HG03565 (cell line): ENCODE measurements at regions not wholly inside any gene's neighbourhood (a gene's known extent, or its start where the extent isn't known, plus 50 kb on each side); places are given as distances from the start of the nearest gene placed in this dataset.

Experiments used
- ATAC-seq: cut with Tn5 transposase; IDR thresholded peaks from one replicate; pipeline ENCODE4 v1.9.1; 2021; ENCODE audit warnings: mild to moderate bottlenecking, moderate library complexity; ENCODE audit not compliant: unreplicated experiment

GRCh38 chr7:41198502-41198901, 504.4 kb downstream of the INHBA start:
- no peak for ATAC-seq

DNA sequence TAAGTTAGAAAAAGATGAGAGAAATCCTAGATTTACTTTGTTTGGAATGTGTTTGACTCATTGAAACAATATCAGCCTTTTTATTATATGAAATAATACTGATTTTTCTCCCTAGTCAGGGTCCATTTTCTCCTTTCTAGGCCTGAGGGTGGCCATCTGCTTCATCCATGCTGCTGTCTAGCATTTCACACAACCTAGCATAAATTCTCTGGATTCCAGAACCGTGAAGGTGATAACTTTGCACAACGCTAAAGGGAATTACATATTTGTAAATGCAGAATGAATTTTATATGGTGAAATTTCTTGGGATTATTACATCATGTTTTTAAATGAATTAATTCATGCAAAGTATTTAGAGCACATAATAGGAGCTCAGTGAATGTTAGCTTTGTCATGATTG, 505.1 kb downstream of the INHBA start:
- no peak for ATAC-seq

- ATAC-seq = no peak
These were observed 509.1 kb downstream of the INHBA start for GRCh38 chr7:41193738-41194282.

DNA sequence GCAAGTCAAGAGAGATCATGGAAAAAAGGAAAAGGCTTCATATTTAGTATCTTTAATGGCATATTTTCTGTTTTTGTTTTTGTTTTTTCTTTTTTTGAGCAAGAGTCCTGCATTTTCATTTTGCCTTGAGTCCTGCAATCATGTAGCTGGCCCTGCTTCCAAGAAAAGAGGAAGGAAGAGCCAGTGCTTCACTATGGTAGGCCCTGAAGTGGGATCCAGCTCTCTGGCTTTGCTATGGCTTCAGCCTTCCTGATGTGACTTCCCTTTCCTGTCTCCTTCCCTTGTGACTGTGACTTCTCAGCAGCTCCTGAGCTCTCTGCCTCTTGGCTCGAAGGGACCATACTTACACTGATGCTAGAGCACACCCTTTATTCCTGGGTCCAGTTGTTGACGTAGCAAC, 512.3 kb downstream of the INHBA start:
- ATAC-seq = no peak

DNA sequence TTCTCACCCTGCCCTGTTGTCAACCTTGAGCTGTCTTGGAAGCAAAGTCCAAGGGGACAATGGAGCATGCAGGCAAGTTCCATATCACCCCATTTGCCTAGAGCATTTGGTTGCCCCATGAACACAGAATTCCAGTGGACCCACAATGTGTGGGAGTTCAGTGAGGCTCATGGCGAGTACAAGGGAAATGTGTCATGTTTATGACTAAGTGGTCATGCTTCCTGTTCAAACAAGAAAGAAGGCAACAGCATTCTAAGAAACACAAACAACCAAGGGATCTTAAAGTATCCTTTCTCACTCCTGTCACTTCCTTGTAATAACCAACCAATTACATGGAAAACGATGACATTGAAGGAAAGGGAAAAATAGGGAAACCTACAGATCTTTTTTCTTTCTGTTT, 513.0 kb downstream of the INHBA start:
- ATAC-seq = no peak

- no peak for ATAC-seq
These were observed 514.4 kb downstream of the INHBA start for GRCh38 chr7:41188163-41189130.

DNA sequence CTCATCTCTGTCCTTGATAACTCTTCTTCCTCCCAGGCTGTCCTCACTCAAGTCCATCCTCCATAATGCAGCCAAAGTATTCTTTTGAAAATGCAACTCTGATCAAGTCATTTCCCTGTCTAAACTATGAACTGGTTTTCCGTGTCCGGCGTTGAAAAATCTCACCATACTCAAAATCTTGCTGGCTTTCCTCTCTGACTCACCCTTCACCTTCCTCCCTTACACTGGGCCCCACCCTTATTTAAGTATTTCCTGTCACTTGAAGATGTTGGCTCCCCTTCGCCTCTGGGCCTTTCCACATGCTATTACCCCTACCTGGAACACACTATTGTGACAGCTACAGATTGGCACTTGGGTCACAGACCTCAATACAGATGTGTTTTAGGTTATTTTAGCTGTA, 515.6 kb downstream of the INHBA start:
- ATAC-seq = no peak

- ATAC-seq = no peak
These were observed 517.0 kb downstream of the INHBA start for GRCh38 chr7:41185851-41186250.

DNA sequence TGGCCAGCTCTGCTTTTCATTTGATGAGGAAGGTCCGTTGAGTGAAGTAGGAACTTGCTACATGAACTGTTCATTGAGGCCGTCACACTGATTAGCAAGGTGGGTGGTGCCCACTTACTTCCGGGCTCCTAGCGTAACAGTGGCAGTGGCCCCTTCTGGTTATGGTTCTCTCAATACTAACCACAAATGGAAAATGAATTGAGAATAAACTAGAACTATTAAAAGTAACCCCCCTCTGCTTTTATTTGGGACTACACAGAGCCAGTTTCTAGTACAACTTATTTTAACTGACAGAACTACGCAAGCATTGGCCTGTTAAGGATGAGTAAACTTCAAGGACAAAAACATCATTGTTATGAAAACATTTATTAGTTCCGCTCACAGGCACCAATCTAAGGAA, 519.1 kb downstream of the INHBA start:
- no peak for ATAC-seq

DNA sequence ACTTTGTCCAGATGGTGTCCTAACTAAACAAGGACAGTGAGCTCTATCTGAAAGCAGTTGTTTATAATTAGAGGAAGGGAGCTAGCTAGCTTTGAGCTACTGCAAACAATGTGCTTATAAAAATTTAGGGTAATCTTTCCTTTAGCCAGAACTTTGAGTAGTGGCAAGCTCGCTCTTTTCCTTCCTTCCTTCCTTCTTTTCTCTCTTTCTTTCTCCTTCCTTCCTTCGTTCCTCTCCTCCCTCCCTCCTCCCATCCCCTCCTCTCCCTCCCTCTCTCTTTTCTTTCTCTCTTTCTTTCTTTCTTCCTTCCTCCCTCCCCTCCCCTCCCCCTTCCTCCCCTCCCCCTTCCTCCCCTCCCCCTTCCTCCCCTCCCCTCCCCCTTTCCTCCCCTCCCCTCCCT, 520.1 kb downstream of the INHBA start:
- no peak for ATAC-seq

- no peak for ATAC-seq
These were observed 527.5 kb downstream of the INHBA start for GRCh38 chr7:41175435-41175834.

GRCh38 chr7:41174521-41174920, 528.4 kb downstream of the INHBA start:
- no peak for ATAC-seq

DNA sequence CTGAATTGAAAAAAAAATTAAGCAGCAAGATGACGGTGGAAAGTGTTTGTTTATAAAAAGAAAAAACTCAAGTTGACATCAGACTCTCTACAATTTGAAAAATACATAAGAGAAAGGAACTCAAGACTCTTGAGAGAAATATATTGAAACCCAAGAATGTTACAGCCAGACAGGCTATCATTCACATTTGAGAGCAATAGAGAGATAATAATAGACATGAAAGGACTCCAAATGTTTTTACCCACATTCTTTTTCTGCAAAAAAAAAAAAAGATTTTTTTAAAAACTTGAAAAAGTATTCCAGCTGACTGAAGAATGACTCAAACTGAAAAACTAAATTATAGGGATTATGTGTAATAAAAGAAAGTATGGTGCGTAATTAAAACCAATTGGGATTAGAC, 532.4 kb downstream of the INHBA start:
- no peak for ATAC-seq

GRCh38 chr7:41169317-41169716, 533.6 kb downstream of the INHBA start:
- no peak for ATAC-seq

DNA sequence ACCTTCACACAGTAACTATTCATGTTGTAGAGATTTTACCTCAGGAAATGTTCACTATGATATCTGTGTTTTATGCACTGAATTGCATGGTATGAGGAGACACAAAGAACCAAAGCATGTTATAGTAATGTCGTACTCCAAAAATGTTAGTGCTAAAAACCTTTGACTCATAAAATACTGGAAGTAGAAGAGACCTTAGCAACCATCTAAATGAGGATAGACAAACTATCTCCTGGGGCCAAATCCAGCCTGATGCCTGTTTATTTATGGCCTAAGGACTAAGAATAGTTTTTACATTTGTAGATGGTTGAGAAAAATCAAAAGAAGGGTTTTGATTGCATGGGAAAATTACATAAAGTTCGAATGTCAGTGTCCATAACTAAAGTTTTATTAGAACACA, 535.1 kb downstream of the INHBA start:
- ATAC-seq = no peak

GRCh38 chr7:41164440-41164839, 538.5 kb downstream of the INHBA start:
- ATAC-seq = no peak

DNA sequence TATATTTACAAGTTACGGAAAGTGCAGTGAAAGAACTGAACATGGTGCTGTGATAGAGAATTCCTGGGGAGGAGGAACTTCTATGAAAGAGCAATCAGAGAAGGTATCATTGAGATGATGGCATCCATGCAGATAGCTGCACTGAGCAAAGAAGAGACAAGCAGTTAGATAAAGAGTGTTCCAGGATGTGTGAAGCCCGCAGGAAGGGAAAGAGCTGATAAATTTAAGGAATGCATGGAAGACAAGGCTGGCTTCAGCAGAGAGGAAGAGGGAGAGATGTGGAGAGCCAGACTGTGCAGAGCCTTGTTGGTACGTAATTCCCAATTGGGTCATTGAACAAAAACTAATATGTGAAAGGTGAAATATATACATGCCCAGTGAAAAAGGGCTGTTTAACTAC, 538.9 kb downstream of the INHBA start:
- ATAC-seq = no peak

GRCh38 chr7:41162612-41163011, 540.3 kb downstream of the INHBA start:
- ATAC-seq = no peak

DNA sequence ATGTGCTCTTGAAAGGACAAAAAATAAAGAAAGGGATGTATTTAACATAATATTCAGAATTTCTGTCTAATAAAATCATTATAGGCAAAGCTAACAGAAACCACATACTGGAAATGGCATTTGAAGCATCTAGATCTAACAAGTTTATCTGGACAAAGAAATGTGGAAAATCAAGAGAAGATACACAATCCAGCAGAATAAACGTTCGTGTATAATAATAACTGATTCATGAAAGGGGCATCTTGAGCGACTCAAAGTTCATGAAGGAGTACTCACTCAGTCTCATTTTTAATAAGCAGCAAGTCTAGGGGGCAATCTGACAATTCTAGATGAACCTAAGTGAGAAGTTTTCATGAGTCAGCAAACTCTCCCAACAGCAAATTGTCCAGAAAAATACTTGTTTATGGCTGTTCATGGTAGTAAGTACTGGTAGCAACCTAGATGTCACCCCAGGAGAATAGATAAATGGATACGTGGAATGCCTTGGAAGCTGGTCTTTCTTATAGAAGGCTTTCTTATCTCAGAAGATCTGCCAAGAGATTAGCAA, 541.8 kb downstream of the INHBA start:
- ATAC-seq = no peak

- no peak for ATAC-seq
These were observed 546.6 kb downstream of the INHBA start for GRCh38 chr7:41156268-41156667.

DNA sequence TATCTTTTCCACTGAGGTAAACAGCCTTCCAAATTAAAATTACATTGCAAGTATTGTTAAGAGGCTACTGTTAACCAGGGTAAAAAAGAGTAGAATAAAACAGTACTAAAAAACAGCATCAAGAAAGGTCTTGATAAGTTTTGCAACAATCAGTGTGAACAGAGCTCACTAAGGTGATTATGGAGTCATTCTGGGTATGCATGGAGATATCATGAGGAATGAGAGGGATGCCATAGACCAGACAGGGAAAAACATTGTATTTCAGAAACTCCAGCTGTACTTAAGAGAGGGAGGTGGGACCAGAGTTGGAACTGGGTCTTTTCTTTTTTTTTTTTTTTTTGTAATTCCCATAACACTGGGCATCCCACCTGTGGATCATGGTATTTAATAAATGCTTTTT, 549.6 kb downstream of the INHBA start:
- ATAC-seq = no peak

- ATAC-seq = no peak
These were observed 550.7 kb downstream of the INHBA start for GRCh38 chr7:41152179-41152678.
